ENCODE measurements at regions not wholly inside any gene's neighbourhood (a gene's known extent, or its start where the extent isn't known, plus 50 kb on each side); places are given as distances from the start of the nearest gene placed in this dataset.
A peak's percentile ranks its signal among the peaks of the same experiment; 100 is the strongest.
"Not testable (repeated sequence)": the region's sequence is repeated elsewhere in the genome, so short reads cannot be mapped to it uniquely, and the experiment has no call there.

DNA sequence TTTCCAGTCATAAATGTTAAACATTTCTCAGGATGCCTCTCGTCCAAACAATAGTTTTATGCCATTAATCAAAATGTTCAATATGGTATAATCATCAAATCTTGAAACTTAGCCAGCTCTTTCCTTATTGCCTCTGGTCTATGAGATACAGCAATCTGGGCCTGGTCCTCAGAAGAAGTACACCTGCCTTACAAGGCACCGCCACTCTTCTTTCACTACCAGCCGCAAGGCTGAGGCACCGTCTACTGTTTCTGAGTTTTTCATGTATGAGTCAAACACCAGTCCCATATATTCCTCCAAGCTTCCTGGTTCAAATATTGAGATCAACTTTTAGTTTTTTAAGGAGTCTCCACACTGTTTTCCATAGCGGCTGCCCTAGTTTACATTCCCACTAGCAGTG lies 600.6 kb upstream of the FAT3 start:
- no peak for DNase-seq

DNA sequence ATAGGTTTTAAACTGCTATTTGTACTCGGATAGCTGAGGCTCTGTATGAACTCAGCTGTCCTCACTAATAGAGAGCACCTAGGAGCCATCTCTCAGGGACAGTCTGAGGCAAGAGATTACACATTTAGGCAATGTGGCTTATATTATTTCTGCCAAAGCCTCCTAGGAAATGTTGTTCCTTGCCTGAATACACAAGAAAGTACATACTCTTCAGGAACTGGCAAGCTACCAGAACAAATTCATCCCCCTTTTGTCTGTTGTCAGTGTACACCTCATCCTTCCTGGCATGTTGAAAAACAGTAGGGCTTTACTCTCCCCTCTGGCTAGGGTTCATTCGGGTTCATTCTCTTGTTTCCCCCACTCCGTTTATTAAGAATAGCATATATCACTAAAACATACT lies 615.9 kb upstream of the FAT3 start:
- no peak for DNase-seq

DNA sequence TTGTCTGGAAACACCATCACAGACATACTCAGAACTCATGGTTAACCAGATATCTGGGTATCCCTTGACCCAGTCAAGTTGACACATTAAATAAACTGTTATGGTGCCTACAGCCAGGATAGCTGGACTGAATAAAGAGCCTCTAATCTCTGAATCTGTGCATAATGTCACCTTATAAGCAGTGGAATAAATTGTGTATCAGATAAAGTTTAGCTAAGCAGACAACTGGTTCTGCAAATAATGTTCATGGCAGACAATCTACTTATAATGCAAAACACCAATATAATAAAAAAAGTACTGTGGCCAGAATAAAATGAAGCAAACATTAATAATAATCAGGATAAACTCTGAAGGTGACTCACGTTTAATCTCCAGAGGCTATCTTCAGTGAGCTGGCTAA lies 628.5 kb upstream of the FAT3 start:
- DNase-seq = no peak

DNA sequence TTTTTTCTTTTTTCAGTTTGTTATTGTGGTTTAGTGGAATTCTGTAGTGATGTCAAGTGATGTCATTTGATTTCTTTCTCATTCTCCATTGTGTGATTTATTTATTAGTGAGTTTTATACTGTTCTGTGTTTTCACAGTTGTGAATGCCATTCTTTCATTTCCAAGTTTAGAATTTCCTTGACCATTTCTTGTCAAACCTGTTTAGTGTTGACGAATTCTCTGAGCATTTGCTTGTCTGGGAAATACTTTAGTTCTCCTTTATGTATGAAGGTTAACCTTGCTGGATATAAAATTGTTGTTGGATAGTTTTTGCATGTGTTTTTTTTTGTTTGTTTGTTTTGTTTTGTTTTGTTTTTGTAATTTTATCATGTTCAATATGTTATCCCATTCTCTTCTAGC lies 633.6 kb upstream of the FAT3 start:
- DNase-seq = no peak

DNA sequence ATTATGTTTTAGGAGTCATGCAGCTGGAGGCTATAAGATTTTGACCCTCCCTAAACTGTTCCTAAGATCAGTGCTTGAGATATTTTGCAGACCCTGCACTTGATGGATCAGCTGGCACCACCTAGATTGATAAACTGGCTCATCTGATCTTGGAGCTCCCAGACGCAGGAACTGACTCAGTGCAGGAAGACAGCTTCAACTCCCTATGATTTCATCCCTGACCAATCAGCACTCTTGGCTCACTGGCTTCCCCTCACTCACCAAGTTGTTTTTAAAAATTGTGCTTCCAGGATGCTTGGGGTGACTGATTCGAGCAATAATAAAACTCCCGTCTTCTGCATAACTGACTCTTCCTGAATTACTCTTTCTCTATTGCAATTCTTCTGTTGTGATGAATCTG lies 637.5 kb upstream of the FAT3 start:
- no peak for DNase-seq

DNA sequence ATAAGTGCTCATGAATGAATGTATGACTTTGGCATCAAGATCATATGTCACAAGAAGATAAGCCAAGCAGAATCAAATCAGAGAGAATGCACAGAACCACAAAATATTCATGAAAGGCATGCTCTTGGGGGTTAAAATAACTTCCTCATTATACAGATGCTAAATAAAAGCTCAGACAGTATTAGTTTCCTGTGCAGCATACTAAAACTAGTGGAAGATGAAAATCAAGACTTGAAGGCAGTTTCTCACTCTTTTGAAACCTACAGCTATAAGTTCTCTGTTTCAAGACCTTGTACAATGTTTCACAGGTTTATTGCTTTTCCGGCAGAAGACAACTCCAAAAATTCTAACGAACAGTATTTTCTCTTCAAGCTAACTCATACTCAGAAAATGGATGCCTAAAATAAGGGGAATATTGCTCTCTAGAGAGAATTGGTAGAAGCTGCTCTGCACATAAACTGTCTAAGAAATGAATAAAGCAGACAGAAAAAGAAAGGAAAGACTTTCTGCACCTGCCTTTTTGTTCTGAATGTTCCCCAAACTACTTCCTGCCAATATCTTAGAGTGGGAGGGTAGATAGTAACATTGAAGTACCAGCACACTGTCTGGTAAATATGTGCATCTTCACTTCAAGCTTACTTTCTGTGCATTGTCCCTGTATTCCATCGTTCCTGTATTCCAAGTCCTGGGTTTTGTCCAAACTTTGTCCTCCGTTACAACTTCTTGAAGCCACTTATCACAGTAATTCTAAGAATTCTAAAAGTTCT lies 639.4 kb upstream of the FAT3 start:
- no peak for DNase-seq

DNA sequence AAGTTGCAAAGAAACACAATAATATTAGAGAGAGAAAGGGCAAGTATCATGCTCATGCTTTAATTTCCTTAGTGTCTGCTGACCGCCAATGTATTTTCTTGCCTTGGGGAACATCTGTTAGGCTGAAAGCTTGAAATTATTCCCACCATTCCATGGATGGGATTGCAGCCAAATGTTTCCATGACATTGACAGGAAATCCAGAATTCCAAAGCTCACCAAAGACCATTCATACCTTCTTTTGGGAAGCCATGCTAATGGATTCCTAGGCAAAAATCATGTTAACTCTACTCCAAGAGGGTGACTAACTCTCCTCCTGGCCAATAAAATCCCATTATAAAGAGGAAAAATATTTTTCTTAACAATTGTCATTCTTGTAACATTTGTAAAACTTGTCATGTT lies 661.4 kb upstream of the FAT3 start:
- peak; percentile 4 for DNase-seq

DNA sequence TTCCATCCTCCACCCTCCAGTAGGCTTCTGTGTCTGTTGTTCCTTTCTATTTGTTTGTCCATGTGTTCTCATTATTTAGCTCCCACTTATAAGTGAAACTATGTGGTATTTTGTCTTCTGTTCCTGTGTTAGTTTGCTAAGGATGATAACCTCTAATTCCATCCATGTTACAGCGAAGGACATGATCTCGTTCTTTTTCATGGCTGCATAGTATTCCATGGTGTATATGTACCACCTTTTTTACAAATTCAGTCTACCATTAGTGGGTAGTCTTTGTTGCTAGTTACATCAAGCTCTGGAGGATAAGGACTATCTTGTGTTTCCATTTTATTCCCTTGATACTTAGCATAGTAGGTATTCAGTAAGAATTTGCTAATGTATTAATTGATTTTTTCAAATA lies 664.2 kb upstream of the FAT3 start:
- DNase-seq = no peak

DNA sequence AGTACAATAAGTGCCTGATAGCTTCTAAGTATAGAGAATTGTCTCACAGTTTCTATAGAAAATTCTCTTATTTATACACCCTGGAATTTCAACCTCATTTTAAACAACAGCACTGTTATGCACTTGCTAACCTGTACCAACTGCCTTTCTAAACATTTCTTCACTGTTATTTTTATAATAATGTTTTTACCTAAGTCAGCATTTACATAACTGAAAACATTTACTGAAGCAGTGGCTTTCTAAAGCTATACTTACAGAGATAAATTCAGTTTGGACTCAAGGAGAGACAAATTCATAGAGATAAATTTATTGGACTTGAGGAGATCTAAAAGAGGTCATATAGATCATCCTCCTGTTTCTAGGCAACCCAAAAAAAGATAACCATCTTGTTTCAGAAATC lies 686.6 kb upstream of the FAT3 start:
- DNase-seq = no peak

DNA sequence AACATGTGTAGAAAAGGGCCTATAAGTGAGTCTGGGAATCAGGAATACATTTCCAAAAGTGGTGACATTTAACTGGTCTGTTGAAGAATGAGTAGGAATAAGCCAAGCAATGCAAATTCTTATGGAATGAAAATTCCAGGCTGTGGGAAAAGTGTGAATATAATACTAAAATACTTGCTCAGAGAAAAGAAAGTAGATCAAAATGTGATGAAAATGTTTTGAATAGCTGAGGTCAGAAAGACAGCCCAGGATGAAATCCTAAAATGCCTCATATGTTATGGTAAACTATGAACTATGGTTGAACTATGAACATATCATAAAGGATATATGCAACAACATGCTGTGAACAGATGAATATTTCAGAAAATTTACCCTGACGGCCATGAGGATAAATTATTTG lies 688.3 kb upstream of the FAT3 start:
- peak; percentile 4 for DNase-seq

DNA sequence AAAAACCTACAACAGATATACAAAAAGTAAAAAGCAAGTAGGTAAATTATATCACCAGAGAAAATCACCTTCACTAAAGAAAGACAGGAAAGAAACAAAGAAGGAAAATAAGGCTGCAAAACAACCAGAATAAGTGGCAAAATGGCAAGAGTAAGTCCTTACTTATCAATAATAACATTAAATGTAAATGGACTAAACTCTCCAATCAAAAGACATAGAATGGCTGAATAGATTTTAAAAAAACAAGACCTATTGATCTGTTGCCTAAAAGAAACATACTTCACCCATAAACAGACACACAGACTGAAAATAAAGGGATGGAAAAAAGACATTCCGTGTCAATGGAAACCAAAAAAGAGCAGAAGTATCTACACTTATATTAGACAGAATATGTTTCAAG lies 695.7 kb upstream of the FAT3 start:
- no peak for DNase-seq

DNA sequence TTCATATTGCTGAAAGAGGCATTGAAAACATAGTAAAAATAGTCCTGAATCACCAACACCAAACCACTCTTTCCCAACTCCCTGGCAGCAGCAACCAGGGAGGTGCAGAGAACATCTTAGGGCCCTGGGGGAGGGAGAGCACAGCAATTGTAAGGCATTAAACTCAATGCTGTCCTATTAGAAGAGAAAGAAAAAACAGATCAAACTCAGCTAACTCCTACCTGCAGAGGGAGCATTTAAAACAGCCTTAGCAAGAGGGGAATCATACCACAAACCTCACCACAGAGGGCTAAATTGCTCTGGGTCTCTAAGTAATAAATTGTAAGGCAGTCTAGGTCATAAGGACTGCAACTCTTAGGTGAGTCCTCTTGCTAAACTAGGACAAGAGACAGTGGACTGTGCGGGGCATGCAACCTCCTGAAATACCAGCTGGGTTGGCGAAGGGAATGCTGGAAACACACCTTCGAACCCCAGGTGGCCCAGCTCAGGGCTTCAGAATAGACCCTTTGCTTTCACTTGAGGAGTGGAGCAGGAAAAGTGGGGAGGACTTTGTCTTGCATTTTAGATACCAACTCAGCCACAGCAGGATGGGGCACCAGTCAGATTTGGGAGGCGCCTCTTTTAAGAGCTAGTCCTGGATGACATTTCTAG lies 697.1 kb upstream of the FAT3 start:
- no peak for DNase-seq

DNA sequence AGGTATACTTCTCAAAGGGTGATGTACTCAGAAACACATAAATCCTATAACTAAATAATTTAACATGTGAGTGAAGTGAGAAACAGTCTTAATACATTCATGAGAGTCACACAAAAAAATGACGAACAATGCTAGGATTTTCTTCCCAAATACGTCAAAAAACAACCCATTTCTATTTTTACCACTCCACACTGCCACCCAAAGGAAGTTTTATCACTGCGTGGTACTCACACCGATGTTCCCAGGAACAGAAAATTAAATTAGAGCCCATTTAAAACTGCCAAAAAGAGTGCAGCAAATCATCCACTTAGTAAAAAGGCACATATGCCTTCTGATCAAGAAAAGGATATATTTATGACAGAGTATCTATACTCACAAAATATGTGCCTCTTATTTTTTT lies 710.9 kb upstream of the FAT3 start:
- no peak for DNase-seq

DNA sequence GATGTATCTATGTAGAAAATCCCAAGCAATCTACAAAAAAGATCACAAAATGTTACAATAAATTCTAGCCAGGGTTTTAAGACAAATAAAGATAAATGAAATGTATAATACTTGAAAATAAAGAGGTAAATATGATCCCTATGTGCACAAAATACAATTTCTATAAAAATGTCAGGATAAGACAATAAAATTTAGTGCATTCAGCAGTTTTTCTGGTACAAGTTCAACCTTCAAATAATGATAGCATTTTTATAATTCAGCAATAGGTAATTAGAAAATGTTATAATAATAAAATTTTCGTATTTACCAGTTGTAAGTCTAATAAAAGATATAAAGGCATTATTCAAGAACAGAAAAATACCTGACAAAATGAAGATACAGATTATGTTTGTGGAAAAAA lies 726.8 kb upstream of the FAT3 start:
- DNase-seq = no peak

DNA sequence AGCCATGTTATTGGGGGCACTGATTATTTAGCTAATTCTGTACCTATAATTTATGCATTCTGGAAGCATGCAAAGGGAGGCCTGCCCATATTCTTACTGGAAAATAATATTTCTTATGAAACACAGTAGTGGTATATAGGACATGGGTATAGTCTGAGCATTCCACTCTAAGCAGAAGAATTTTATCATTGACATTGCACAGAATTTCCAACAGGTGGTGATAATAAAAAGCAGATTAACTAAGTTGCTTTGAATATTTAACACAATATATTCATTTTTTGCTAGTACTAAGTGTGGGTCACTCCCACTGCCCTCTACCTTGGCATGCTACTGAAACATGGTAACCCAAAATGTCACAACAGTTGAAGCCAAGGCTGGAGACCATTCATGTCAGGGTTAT lies 728.8 kb upstream of the FAT3 start:
- no peak for DNase-seq

DNA sequence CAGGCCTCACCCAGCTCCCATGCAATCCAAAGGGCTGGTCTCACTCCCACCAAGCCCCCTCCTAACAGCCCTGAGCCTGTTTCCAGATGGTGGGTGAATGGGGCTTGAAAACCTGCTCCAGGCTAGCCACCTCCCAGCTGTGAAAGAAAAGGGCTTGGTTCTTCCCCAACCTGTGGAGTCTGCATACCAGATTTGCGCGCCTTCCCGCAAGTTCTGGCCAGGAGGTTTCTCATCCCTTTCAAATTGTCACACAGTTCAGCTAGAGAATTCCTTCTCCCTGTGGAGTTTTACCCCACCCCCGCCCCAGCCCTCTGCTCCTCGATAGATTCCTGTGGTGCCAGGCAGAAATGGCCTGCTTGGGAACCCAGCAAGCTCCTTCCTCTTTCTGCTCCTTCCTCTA lies 734.6 kb upstream of the FAT3 start:
- no peak for DNase-seq

DNA sequence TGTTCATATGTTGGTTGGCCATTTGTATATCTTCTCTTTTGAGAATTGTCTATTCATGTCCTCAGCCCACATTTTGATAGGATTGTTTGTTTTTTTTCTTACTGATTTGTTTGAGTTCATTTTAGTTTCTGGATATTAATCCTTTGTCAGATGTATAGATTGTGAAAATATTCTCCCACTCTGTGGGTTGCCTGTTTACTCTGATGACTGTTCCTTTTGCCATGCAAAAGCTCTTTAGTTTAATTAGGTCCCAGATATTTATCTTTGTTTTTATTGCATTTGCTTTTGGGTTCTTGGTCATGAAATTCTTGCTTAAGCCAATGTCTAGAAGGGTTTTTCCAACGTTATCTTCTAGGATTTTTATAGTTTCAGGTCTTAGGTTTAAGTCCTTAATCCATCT lies 740.7 kb upstream of the FAT3 start:
- not testable (repeated sequence) for DNase-seq

DNA sequence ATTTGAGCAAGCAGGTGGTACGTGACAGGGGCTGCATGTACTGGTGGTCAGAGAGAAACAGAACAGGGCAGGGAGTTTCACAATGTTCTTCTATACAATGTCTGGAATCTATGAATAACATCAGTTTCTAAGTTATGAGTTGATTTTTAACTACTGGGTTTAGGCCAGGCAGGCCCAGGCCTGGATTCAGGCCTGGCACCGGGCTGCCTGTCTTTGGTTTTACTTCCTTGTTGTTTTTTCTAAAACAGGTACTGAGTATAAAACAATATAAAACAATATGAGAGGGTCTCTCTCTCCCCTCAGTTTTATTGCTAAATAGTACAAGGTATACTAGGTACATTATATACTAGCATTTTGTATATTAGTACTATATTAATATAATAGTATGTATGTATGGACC lies 742.7 kb upstream of the FAT3 start:
- not testable (repeated sequence) for DNase-seq

DNA sequence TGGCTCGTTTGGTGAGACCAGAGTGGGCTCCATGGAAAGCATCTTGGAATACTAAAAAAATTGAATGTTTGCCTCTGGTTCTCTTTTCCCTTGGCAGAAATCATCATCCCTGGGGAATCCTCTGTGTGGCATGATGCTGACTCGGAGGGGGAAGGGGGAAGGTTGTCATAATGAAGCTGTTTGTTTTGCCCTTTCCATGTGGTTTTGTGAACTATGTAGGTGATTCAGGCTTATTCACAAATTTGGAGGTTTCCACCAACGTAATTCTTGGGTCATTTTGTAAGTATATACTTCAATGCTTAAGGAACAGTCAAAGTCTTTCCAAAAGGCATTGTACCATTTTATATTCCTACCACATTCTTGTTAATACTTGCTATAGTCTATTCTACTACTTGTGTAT lies 754.0 kb upstream of the FAT3 start:
- peak; percentile 2 for DNase-seq

DNA sequence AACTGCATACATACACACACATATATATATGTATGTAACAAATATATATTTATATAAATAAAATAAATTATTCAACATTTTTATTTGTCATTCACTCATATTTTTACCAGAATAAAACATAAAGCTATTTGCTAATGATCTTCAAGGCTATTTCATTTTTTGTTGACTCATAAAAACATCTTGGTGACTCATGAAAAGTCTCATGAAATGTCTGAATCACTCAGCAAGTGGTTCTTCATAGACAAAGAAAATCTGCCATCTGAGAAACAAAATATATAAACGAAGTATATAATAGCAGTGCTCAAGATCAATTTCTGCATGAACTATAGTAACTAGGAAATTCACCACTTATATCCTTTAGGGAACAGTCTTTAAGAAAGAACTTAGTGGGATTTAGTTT lies 764.8 kb upstream of the FAT3 start:
- no peak for DNase-seq

DNA sequence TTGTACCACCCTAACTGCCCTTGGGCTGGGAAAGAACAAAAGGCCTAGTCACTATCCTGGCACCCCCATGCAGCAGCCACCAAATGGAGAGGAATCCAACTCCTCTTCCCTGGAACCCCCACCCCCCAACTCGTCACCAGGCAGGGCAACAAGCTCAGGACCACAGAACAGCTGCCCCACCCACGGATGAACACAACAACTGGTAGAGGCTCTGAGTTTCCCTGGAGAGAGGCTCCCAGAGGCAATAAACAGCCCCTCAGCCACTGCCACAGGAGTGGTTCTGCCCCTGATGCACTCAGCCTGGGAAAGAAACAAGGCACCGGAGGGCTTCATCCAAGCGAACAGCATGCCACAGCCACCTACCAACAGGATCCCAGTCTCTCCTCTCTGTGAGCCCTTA lies 778.4 kb upstream of the FAT3 start:
- no peak for DNase-seq

DNA sequence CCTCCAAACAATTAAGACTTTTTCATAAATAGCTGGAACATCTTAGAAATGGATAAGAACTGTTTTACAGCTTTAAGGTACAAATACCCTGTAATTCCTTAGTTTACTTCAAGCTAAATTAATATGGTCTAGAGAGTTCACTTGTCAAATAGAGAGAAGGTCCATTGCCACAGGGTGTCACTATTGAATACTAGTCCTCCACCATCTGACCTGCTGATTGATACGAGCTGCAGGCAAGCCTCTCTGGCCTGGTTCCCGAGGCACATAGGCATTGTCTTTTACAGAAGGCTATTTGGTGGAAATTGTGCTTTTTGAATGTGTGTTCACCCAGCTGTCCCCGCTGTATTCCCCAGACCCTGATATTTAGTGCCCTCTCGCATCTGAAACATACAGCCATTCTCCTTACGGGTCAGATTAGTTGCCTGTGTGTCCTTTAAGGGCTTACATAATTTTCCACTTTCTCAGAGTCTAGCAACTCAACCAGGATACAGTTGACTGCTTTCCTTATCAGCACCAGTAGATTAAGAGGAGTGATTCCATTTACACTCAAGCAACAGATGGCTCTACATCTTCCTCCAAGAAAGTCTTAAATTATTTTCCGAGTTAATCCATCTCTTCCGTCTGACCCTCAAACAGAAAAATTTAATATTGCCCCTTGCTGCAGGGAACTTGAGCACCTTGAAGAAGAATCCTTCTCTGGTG lies 788.8 kb upstream of the FAT3 start:
- DNase-seq = no peak

DNA sequence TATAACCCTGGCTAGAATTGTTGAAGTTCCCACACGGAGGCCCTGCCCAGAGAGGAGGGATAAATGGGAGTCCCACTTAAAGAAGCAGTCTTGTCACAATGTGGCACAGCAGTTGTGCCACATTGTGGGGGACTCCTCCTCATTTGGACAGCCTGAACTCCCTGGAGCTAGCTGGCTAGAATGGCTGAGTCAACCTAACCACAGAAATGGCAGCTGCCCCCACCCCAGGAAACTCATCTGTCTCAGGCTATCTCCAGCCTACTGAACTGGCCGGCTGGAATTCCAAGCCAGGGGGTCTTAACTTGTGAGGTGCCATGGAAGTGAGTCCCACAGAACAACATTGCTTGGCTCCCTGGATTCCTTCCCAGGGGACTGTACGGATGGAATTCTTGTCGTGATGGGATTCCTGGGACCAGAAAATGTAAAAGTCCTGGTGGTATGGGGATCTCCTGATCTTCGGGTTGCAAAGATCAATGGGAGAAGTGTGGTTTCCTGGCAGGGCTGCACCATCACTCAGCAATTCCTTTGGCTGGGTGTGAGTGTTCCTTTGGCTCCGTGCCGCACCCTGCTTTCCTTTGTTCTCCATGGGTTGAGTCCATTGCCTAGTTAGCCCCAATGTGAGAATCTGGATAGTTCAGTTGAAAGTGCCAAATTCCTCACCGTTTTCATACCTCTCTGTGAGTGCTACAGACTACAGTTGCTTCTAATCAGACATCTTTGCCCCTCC lies 791.2 kb upstream of the FAT3 start:
- no peak for DNase-seq

DNA sequence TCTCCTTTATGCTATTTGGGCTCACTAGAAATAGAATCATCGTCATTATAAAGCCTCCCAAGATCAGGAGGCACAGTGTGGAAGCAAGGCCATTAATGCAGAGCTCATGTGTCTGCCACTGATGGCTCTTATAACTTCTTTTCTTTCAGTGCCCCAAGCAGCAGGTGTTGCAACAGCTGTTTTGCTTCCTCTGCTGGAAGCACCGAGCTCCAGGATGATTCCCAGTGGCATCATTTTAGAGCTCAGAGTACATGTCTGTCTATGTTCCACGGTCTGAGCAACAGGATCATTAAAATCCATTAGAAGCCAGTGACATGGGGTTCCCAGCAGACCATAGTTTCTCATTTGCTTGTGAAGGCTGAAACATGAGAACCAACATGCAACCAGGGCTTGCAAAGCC lies 803.0 kb upstream of the FAT3 start:
- DNase-seq = no peak

All from fibroblast of skin of right quadriceps (primary cell).